Upper lobe of right lung (tissue), 1 donor: ENCODE measurements at regions not wholly inside any gene's neighbourhood (a gene's known extent, or its start where the extent isn't known, plus 50 kb on each side); places are given as distances from the start of the nearest gene placed in this dataset.

Experiments used
- ATAC-seq: fragments of 200-7000 bp; cut with Tn5 transposase; one replicate; pipeline ENCODE4 v1.9.1; 2020; ENCODE audit warnings: mild to moderate bottlenecking, moderate library complexity
- DNase-seq: peaks from one replicate; pipeline ENCODE4 v3.0.0-alpha.2; 2020
- H3K27ac ChIP-seq: fragments of 200-600 bp; one replicate; pipeline ENCODE4 v1.8.0; 2022
- H3K27me3 ChIP-seq: fragments of 200-600 bp; one replicate; pipeline ENCODE4 v1.8.0; 2022; ENCODE audit warnings: mild to moderate bottlenecking
- H3K36me3 ChIP-seq: fragments of 200-600 bp; one replicate; pipeline ENCODE4 v1.8.0; 2022
- H3K4me1 ChIP-seq: fragments of 200-600 bp; one replicate; pipeline ENCODE4 v1.8.0; 2022
- H3K4me3 ChIP-seq: fragments of 200-600 bp; one replicate; pipeline ENCODE4 v1.8.0; 2022; ENCODE audit warnings: mild to moderate bottlenecking
- H3K9me3 ChIP-seq: fragments of 200-600 bp; one replicate; pipeline ENCODE4 v1.8.0; 2022
- CTCF ChIP-seq: fragments of 200-600 bp; IDR thresholded peaks from one replicate; pipeline ENCODE4 v1.8.0; 2022; ENCODE audit warnings: antibody characterized with exemption
- intact Hi-C: fragments of 100-400 bp; cut with DNase I; formaldehyde crosslinking; loops from one replicate; pipeline ENCODE4 v1.11.0; 2022
- donor health status: DM: no; HTN: yes; CAD: no; lungs with severe emphysema.

DNA sequence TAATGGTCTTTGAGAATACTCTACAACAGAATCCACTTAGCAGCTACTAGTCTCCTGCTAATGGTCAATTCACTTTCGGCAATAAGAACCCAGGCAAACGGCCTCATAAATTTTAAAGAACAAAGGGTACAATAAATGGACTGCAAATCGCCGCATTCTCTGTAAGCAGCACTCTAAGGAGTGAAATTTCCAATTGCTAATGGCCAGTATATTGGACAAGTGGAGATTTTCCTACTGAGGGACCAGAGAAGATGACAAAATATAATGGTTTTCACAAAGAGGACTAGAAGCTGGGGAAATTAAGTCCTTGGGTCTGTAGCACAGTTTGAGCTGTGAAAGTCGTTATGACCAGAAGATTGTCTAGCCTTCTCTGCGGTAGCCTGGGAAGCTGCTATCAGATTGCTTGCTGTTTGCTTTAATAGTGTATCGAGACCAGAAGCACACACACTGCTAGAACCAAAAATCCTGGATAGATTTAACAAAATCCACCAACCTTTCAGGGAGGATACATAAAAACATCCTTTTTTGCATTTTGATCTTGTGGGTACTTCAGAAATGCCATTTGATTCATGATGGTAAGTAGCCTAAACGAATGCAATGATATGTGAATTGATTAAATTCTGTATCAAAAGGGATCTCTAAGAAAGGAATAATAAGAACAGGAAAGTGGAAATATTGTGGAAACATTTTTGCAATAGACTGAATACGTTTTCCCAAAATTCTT is 53.6 kb upstream of the ATP8B1 start:
- Histone ChIP-seq H3K4me3 (no peak overlapping the region), H3K27me3 (no peaks in the 10 kb centered on the region), H3K27ac (no peak overlapping the region), H3K9me3 (no peaks in the 10 kb centered on the region), H3K36me3 (no peaks in the 10 kb centered on the region), H3K4me1 (no peaks in the 10 kb centered on the region)
- ATAC-seq (no peak), DNase-seq (no peak)
- intact Hi-C loops = no loop called here
- no peak for TF ChIP-seq CTCF

- H3K27me3 ChIP-seq = no peaks in the 10 kb centered on the region
- ATAC-seq (no peak), DNase-seq (no peak)
- H3K9me3 ChIP-seq = no peaks in the 10 kb centered on the region
- TF ChIP-seq CTCF = no peak
- no peak overlapping the region for H3K4me3 ChIP-seq
- H3K4me1 ChIP-seq = no peaks in the 10 kb centered on the region
- intact Hi-C loops = no loop called here
- H3K36me3 ChIP-seq = no peaks in the 10 kb centered on the region
- no peak overlapping the region for H3K27ac ChIP-seq
These were observed 53.0 kb upstream of the ATP8B1 start for GRCh38 chr18:57856128-57856527.

GRCh38 chr18:57855551-57855950 is 52.4 kb upstream of the ATP8B1 start:
- intact Hi-C loops = no loop called here
- no peaks in the 10 kb centered on the region for H3K27me3 ChIP-seq
- no peak for TF ChIP-seq CTCF
- DNase-seq (no peak), ATAC-seq (no peak)
- no peak overlapping the region for H3K4me3 ChIP-seq
- H3K36me3 ChIP-seq = no peaks in the 10 kb centered on the region
- no peak overlapping the region for H3K27ac ChIP-seq
- no peaks in the 10 kb centered on the region for H3K9me3 ChIP-seq
- H3K4me1 ChIP-seq = no peaks in the 10 kb centered on the region

GRCh38 chr18:57854726-57855125 is 51.6 kb upstream of the ATP8B1 start:
- no peaks in the 10 kb centered on the region for H3K9me3 ChIP-seq
- H3K36me3 ChIP-seq = no peaks in the 10 kb centered on the region
- ATAC-seq (no peak), DNase-seq (no peak)
- H3K27ac ChIP-seq = no peak overlapping the region
- no peak for TF ChIP-seq CTCF
- no peaks in the 10 kb centered on the region for H3K27me3 ChIP-seq
- intact Hi-C loops = no loop called here
- H3K4me3 ChIP-seq = no peak overlapping the region
- H3K4me1 ChIP-seq = no peaks in the 10 kb centered on the region

DNA sequence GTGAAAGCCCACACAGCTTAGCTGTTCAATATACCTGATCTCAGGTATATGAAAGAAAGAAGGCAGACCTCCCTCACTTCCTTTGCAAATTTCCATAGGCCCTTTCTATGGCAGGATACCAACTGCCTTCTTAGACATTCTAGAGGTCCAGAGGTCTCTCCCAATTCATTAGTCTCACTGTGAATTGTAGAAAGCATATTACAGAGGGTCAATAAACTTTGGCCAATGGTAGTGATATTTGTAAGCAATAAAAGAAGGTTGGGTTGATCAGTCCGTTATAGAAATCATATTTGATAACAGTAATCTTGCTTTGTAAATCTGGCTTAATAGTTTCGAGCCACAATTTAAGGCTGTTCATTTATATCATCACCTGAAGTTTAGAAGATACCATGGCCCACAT is 50.7 kb upstream of the ATP8B1 start:
- Histone ChIP-seq H3K9me3 (no peaks in the 10 kb centered on the region), H3K27ac (no peak overlapping the region), H3K36me3 (no peaks in the 10 kb centered on the region), H3K27me3 (no peaks in the 10 kb centered on the region), H3K4me3 (no peak overlapping the region), H3K4me1 (no peaks in the 10 kb centered on the region)
- DNase-seq = no peak
- intact Hi-C loops = no loop called here
- ATAC-seq = no peak
- no peak for TF ChIP-seq CTCF

DNA sequence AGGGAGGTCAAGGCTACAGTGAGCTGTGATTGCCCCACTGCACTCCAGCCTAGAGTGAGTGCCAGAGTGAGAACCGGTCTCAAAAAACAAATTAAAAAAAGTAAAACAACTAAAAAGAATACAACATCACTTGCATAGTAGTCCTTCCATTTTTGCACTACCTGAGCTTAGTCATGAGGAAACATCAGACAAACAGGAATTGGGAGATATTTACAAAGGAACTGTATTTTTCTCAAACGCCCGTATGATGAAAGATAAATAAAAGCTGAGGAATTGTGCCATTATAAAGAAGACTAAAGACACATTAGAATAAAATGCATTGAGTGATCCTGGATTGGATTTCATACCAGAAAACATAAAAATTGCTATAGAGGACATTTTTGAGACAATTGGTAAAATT is 50.0 kb upstream of the ATP8B1 start:
- intact Hi-C loops = no loop called here
- Histone ChIP-seq H3K4me1 (no peaks in the 10 kb centered on the region), H3K4me3 (no peak overlapping the region), H3K9me3 (no peaks in the 10 kb centered on the region), H3K27ac (no peak overlapping the region), H3K36me3 (no peaks in the 10 kb centered on the region), H3K27me3 (no peaks in the 10 kb centered on the region)
- no peak for TF ChIP-seq CTCF
- DNase-seq = no peak
- no peak for ATAC-seq
